HEK293 (cell line): ENCODE measurements at regions not wholly inside any gene's neighbourhood (a gene's known extent, or its start where the extent isn't known, plus 50 kb on each side); places are given as distances from the start of the nearest gene placed in this dataset.

Experiments
- CTCF ChIA-PET: fragments of 350-600 bp; formaldehyde crosslinking; extraction: SDS; loops from one replicate; lab custom pipeline; 2021; ENCODE audit warnings: antibody characterized with exemption; lab: Yijun Ruan, JAX
- POLR2A ChIA-PET: fragments of 300-600 bp; formaldehyde crosslinking; extraction: SDS; loops from one replicate; lab custom pipeline; 2020; ENCODE audit warnings: antibody characterized with exemption, inconsistent platforms; lab: Yijun Ruan, JAX
- H3K27ac ChIP-seq: fragments of 200-500 bp; sonication (Bioruptor generic); 2 replicates; pipeline ENCODE4 v1.5.1; 2014; ENCODE audit warnings: low read depth, low read length, control low read depth, inconsistent platforms; ENCODE audit errors: extremely low read depth
- H3K36me3 ChIP-seq, 2 experiments: fragments of 200-500 bp in 1 of 2; sonication (Bioruptor generic) in 1 of 2; 1 replicate in 1 of 2; 2 replicates in 1 of 2; pipeline ENCODE4 v1.5.1; 2014 to 2017; ENCODE audit warnings: inconsistent platforms in 2 of 2, low read length in 2 of 2; ENCODE audit not compliant: control insufficient read depth in 2 of 2, insufficient read depth in 1 of 2
- H3K4me1 ChIP-seq: fragments of 200-500 bp; sonication (Bioruptor generic); 2 replicates; pipeline ENCODE4 v1.5.1; 2014; ENCODE audit warnings: mild to moderate bottlenecking, low read length, inconsistent platforms; ENCODE audit not compliant: control insufficient read depth, insufficient read depth
- H3K4me3 ChIP-seq: 2 replicates; pipeline ENCODE4 v1.5.1; 2011; ENCODE audit warnings: low read depth, mild to moderate bottlenecking, control low read depth, low read length, moderate library complexity
- H3K9me3 ChIP-seq: fragments of 200-500 bp; sonication (Bioruptor generic); 2 replicates; pipeline ENCODE4 v1.5.1; 2014; ENCODE audit warnings: low read depth, low read length, inconsistent platforms; ENCODE audit not compliant: control insufficient read depth, insufficient read depth
- BCL11B ChIP-seq: fragments of 450-650 bp; formaldehyde crosslinking; IDR thresholded peaks from 2 replicates; pipeline ENCODE4 v1.5.1; 2016; ENCODE audit warnings: low read depth, missing biosample characterization, missing genetic modification characterization
- HIC1 ChIP-seq: fragments of 450-650 bp; formaldehyde crosslinking; IDR thresholded peaks from 2 replicates; pipeline ENCODE4 v1.5.1; 2016; ENCODE audit warnings: missing biosample characterization, missing genetic modification characterization
- HOXD13 ChIP-seq: sonication (generic); formaldehyde crosslinking; IDR thresholded peaks from 2 replicates; pipeline ENCODE4 v1.8.0; 2022; ENCODE audit warnings: missing genetic modification reagents, borderline replicate concordance
- KLF8 ChIP-seq: fragments of 450-650 bp; formaldehyde crosslinking; IDR thresholded peaks from 2 replicates; pipeline ENCODE4 v1.5.1; 2016; ENCODE audit warnings: missing biosample characterization, missing genetic modification characterization
- KLF9 ChIP-seq: fragments of 450-650 bp; formaldehyde crosslinking; IDR thresholded peaks from 2 replicates; pipeline ENCODE4 v1.5.1; 2016; ENCODE audit warnings: missing biosample characterization, missing genetic modification characterization, low read depth
- PRDM10 ChIP-seq: fragments of 450-650 bp; formaldehyde crosslinking; IDR thresholded peaks from 2 replicates; pipeline ENCODE4 v1.5.1; 2016; ENCODE audit warnings: missing biosample characterization, missing genetic modification characterization
- RBAK ChIP-seq: fragments of 450-650 bp; formaldehyde crosslinking; IDR thresholded peaks from 2 replicates; pipeline ENCODE4 v1.5.1; 2016; ENCODE audit warnings: missing biosample characterization, missing genetic modification characterization
- SCRT2 ChIP-seq: fragments of 450-650 bp; formaldehyde crosslinking; IDR thresholded peaks from 2 replicates; pipeline ENCODE4 v1.5.1; 2016; ENCODE audit warnings: missing biosample characterization, missing genetic modification characterization
- ZBTB11 ChIP-seq: fragments of 450-650 bp; formaldehyde crosslinking; conservative IDR thresholded peaks from 2 replicates; pipeline ENCODE4 v1.5.1; 2016; ENCODE audit warnings: low read depth, missing biosample characterization, missing genetic modification characterization
- ZFP69B ChIP-seq: fragments of 450-650 bp; formaldehyde crosslinking; IDR thresholded peaks from 2 replicates; pipeline ENCODE4 v1.5.1; 2016; ENCODE audit warnings: missing biosample characterization, missing genetic modification characterization
- ZNF132 ChIP-seq: fragments of 450-650 bp; formaldehyde crosslinking; IDR thresholded peaks from 2 replicates; pipeline ENCODE4 v1.5.1; 2017; ENCODE audit warnings: missing biosample characterization, missing genetic modification characterization, borderline replicate concordance
- ZNF138 ChIP-seq: fragments of 450-650 bp; formaldehyde crosslinking; IDR thresholded peaks from 2 replicates; pipeline ENCODE4 v1.5.1; 2016; ENCODE audit warnings: missing biosample characterization, missing genetic modification characterization, borderline replicate concordance
- ZNF202 ChIP-seq: fragments of 450-650 bp; formaldehyde crosslinking; IDR thresholded peaks from 2 replicates; pipeline ENCODE4 v1.5.1; 2016; ENCODE audit warnings: missing biosample characterization, missing genetic modification characterization, borderline replicate concordance
- ZNF76 ChIP-seq: fragments of 450-650 bp; formaldehyde crosslinking; IDR thresholded peaks from 2 replicates; pipeline ENCODE4; 2016; ENCODE audit warnings: low read depth, missing biosample characterization, missing genetic modification characterization, borderline replicate concordance
- TF ChIP-seq, protein P1 (sequence below): fragments of 450-650 bp; formaldehyde crosslinking; IDR thresholded peaks from 2 replicates; pipeline ENCODE4 v1.5.1; 2016; ENCODE audit warnings: missing biosample characterization, missing genetic modification characterization, low read depth
- TF ChIP-seq, protein P2 (sequence below): fragments of 450-650 bp; formaldehyde crosslinking; IDR thresholded peaks from 2 replicates; pipeline ENCODE4 v1.5.1; 2016; ENCODE audit warnings: missing biosample characterization, missing genetic modification characterization

- no peak for TF ChIP-seq ZFP69B (tag by site-specific recombination)
- no peak for TF ChIP-seq KLF8 (tag by site-specific recombination)
- TF ChIP-seq, protein P1, sequence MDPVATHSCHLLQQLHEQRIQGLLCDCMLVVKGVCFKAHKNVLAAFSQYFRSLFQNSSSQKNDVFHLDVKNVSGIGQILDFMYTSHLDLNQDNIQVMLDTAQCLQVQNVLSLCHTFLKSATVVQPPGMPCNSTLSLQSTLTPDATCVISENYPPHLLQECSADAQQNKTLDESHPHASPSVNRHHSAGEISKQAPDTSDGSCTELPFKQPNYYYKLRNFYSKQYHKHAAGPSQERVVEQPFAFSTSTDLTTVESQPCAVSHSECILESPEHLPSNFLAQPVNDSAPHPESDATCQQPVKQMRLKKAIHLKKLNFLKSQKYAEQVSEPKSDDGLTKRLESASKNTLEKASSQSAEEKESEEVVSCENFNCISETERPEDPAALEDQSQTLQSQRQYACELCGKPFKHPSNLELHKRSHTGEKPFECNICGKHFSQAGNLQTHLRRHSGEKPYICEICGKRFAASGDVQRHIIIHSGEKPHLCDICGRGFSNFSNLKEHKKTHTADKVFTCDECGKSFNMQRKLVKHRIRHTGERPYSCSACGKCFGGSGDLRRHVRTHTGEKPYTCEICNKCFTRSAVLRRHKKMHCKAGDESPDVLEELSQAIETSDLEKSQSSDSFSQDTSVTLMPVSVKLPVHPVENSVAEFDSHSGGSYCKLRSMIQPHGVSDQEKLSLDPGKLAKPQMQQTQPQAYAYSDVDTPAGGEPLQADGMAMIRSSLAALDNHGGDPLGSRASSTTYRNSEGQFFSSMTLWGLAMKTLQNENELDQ (tag by site-specific recombination): no peak
- TF ChIP-seq ZNF132 (tag by site-specific recombination): no peak
- TF ChIP-seq BCL11B (tag by site-specific recombination): no peak
- no peak for TF ChIP-seq ZBTB11 (tag by site-specific recombination)
- no peak for TF ChIP-seq HOXD13 (CRISPR knock-in tag)
- no peak for TF ChIP-seq HIC1 (tag by site-specific recombination)
- TF ChIP-seq RBAK (tag by site-specific recombination): no peak
- no peak for TF ChIP-seq ZNF76 (tag by site-specific recombination)
- TF ChIP-seq, protein P2, sequence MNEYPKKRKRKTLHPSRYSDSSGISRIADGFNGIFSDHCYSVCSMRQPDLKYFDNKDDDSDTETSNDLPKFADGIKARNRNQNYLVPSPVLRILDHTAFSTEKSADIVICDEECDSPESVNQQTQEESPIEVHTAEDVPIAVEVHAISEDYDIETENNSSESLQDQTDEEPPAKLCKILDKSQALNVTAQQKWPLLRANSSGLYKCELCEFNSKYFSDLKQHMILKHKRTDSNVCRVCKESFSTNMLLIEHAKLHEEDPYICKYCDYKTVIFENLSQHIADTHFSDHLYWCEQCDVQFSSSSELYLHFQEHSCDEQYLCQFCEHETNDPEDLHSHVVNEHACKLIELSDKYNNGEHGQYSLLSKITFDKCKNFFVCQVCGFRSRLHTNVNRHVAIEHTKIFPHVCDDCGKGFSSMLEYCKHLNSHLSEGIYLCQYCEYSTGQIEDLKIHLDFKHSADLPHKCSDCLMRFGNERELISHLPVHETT (tag by site-specific recombination): no peak
- TF ChIP-seq KLF9 (tag by site-specific recombination): no peak
- no peak for TF ChIP-seq SCRT2
- no peak for TF ChIP-seq ZNF138 (tag by site-specific recombination)
- TF ChIP-seq PRDM10: no peak
- TF ChIP-seq ZNF202 (tag by site-specific recombination): no peak
- TF ChIP-seq, all 188 proteins: peak for 0
- no peaks in the 10 kb centered on the region for H3K4me1 ChIP-seq
- H3K4me3 ChIP-seq: no peak overlapping the region
- POLR2A ChIA-PET: no interaction called here
- H3K9me3 ChIP-seq: no peaks in the 10 kb centered on the region
- CTCF ChIA-PET: no interaction called here
- H3K36me3 ChIP-seq: no peaks in the 10 kb centered on the region
- no peak overlapping the region for H3K27ac ChIP-seq
These were observed 653.3 kb downstream of the ARAP2 start for GRCh38 chr4:35591035-35591434.
